H4 (cell line): ENCODE measurements at regions not wholly inside any gene's neighbourhood (a gene's known extent, or its start where the extent isn't known, plus 50 kb on each side); places are given as distances from the start of the nearest gene placed in this dataset.

Experiments used
- DNase-seq: peaks from one replicate; pipeline ENCODE4 v3.0.0-alpha.2; 2015; ENCODE audit warnings: low spot score

DNA sequence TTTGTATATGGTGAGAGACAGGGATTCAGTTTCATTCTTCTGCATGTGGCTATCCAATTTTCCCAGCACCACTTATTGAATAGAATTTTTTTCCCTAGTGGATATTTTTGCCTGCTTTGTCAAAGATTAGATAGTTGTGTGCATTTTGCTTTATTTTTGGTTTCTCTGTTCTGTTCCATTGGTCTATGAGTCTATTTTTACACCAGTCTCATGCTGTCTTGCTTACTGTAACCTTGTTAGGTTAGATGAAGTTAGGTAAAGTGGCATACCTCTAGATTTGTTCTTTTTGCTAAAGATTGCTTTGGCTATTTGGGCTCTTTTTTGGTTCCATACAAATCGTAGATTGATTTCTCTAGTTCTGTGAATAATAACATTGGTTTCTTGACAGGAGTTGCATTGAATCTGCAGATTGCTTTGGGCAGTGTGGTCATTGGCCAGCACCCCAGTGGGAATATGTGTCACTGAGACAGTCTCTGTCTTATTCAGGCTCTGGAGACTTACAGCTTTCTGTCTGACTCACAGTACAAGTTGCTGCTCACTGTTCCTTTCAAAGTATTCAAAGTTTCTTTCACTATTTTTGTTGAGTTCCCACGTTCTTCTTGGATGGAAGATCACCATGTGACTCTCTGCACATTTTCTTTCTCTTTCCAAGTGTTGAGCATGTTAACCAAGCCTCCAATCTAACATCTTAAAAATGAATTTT, 709.1 kb downstream of the CDH11 start:
- DNase-seq: no peak

DNA sequence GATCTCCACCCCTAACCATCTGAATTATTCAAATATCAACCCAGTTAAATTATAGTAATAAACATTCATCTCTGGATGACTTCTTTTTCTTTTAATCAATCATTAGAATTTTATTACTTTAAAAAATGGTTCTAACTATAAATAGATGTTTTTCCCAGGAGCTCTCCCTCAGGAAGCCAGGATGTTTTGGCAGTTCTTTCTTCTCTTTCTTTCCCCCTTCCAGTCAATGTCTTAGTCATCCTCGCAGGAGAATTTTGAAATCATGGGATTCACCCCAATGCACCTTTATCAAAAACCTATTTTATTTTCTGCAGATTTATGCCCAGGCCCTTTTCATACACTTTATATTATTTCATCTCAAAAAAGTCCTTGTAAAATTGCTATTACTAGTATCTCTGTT, 711.6 kb downstream of the CDH11 start:
- no peak for DNase-seq

DNA sequence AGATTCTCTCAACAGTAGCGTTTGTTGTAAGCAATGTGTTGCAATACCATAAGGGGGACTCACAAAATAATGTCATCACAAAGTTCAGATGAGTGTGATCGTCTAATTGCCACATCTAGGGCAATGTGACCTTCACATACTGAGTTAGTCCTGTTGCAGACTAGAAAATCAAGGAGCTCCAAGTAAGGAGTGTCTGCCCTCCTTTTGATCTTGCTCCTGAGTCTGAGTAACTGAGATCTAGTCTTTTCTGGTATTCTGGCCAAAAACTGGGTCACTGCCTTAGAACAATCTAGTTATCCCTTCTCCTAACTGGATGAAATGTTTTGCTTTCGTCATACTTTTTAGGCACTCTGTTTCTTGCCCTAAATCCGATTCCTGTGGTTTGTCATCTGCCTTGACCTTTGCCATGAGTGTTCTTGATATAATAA, 712.1 kb downstream of the CDH11 start:
- no peak for DNase-seq

DNA sequence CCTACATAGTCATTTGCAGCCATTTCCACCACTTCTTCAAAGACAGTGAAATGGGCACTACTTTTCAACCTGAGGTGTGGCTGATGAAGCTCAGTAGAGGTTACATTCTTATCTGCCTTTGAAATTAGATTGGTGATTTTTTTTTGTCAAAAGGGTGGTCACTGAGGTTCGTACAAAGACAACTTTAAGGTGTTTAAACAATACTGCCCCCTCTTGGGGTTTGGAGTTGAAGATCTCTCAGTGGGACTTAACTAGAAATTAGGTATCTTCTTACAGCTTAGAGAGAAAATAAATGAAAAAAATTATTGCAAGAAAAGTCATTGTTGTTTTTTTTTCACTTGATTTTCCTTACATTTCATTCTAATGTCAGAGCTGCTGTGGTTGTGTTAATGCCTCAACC, 713.2 kb downstream of the CDH11 start:
- DNase-seq: no peak

DNA sequence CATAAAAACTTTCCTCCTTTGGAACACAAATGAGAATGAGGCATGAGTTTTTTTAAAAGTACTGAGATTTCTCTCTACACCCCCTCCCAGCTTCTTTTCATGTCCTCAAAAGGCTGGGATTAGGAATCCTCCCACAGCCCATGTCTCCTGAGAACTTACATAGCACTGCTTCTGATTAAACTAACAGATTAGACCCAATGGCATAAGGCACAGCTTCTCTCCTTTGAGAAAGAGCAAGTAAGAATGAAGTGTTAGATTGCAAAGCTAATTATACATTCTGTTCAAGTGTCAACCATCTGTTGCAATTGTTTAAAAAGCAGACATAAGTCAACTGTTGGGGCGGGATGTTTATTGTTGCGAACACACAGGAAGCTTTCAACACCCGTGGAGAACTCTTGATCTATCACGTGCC, 715.1 kb downstream of the CDH11 start:
- DNase-seq: no peak

DNA sequence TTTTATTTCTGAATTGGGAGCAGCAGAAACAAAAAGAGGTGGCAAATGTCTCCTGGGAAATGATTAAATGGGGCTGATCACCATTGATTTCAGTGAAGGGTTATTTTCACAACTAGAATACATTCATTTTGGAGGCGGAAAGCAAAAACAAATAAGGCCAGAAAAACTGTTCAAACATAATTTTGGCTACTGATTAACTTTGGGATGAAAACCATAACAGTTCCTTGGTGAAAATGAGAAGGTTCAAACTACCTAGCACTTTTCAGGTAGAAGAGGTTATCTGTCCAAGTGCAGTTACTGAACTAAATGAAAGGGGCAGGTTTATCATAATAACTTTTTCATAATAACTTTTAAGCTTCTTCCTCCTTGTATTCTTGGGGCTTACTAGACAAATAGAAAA, 718.5 kb downstream of the CDH11 start:
- no peak for DNase-seq

DNA sequence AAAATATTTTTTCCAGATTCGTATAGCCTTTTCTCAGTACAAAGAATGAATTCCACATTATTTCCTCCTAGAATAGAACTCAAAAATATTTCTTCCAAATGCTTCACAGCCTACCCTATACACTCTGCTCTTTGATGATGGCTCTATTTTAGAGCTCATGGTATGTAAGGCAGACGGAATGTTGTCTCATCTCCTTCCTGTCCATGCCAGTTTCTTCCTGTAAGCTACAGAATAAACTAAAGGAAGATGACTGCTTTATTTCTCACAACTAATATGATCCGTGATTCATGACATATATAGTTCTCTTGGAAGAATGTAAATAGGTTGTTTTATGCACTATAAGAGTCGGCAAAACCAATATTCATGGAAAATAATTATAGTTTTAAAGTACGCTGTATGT, 723.1 kb downstream of the CDH11 start:
- no peak for DNase-seq

DNA sequence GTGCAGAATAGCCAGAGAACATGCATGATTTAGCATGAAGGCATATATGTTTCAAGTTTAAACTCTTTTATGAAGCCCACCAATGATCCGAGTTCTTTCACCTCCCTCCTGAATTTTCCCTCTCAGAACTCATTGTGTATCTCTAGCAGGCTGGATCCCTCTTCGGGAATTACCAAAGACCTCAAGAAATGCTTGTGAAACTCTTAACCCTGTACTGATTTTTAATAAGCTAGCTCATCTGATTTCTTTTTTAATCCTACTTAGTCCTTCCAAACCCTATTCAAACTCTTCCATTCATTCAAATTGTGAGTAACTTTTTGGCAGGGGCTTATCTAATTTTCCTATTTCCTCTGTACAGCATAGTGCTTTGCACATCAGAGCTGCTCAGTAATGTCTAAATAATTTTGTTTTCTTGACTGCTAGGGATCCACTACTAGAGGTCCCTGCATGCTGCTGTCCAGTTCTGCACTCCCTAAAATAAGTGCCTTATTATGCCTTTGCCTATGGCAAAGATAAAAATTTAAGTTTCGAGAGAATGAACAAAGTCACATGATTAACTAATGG, 723.8 kb downstream of the CDH11 start:
- no peak for DNase-seq

DNA sequence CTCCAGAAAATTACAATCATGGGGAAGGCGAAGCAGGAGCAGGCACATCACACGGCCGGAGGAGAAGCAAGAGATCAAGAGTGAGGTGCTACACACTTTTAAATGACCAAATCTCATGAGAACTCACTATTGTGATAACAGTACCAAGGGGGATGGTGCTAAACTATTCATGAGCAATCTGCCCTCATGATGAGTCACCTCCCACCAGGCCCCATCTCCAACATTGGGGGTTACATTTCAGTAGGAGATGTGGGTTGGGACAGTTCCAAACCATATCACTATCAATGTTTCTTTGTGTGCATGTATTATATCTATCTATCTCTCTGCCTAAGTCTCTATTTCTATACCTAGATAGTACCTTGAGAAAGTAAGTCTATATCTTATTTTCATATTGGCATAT, 724.8 kb downstream of the CDH11 start:
- DNase-seq: no peak

DNA sequence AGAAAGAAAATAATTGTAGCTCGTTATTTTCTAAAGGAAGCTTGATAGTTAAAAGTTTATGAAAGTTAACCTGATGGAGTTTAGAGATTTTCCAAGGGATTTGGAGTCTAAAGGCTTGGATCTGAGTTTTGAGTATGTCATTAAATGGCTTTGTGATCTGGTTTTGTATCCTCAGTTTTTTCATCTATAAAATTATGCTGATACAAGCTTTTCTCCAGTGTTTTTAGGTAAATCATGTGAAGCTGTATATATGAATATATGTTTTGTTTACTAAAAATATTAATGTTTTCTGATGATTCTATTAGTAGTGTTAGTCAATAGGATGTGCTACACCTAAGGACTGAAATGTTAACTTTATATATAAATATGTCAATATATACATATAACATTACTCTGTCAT, 727.8 kb downstream of the CDH11 start:
- DNase-seq: no peak

DNA sequence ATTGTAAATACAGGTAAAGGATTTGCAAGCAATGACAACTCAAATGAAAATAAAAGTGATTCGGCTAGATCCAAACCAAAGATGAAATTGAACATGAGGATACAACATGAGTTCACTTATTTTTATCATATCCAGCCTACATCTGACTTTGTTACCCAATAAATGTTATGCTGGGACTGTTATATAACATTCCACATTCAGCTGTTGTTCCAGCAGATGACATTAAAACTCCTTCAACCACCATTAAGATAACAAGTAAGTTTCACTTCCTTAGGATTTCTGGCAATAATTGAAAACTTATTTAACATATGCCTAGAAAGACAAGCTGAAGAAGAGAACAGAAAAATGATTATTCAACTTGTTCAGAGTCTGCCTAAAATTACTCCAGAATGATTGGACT, 729.4 kb downstream of the CDH11 start:
- no peak for DNase-seq

DNA sequence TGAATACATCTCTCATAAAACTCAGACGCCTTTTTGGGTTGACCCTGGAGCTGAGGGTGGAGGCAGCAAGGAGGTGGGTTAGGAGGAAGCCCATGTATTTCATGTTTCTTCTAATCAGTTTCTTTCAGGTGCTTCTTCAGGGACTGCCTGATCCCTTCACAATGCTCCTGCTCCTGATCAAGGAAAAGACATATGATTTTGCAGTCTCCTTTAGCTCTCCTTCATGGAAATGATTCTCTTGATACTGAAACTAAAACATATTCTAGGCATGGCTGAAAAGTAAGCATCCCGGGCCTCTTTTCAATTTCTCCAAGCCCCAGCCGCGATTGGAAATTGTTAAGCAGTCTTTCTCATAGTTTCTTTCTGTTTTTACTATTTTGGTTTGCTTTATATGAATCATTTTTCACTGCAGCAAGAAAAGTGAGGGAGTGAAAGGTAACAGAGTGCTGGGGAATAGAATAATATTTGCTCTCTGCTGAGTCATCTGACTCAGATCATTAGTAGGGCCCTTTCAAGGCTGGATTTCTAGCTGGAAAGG, 730.7 kb downstream of the CDH11 start:
- DNase-seq: no peak

DNA sequence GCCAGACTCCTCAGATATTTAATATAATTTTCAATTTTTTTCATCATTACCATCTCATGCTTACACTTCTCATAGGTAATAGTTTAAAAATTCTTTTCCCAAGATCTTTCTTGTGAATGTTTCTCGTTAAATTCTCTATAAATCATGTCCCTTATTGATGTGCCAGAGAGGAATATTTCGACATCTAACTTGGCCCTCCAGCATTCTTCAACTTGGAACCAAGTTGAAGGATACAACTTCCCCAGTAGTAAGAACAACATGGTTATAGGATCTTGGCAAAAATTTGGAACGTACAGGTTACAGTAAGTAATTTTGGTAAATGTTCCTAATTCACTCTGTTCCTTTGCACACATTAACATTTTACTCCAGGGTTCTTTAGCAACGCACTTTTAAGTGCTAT, 731.8 kb downstream of the CDH11 start:
- no peak for DNase-seq

DNA sequence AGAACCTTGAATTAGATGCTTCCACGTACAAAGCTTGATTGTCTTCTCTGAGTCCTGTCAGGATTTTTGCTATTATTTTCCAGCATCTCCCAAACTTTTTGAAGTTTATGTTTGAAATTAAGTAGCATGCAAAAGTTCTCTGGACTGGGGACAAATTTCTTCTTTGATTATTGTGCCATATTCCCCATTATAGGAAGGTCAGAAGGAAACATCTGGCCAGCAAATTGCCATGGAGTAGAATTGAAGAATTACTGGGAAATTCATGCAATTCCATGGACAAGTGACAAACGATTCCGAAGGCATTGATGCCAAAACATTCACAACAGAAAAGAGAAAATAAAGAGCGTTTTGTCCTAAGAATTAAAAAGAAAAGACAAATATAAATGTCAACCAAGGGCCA, 737.2 kb downstream of the CDH11 start:
- DNase-seq: no peak

DNA sequence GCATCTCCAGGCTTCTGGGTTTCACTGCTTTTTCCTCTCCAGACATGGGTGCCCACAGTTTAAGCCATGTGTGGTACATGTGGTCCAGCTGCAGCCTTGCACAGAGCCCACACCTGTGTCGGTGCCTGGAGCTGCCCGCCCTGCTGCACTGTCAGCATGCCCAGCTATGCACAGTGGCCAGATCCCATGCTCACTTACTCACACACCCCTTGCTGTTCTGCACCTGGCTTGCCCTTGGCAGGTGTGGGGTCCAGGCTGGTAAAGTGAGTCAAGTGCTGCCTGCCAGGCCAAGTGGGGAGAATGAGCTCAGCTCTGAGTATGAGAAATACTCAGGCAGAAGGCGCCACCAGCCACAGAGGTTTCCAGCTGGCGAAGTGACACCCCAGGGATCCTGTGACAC, 739.9 kb downstream of the CDH11 start:
- no peak for DNase-seq

DNA sequence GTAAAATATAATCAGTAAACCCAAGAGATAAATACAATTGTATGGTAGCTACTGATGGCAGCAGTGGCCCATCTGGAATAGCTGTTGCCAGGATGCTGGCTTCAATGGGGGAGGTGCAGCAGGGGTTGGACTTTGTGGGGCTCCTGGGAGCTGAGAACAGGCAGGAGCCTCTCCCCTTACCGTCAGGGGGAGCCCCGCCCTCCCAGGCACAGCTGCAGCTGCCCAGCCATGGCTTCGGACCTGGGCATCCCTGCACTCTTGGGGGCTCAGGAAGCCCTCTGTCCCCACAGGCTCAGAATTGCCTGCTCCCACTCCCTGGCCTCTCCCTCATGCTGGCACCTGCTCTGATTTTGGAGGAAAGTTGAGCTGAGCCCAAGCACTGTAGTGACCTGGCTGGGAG, 741.1 kb downstream of the CDH11 start:
- DNase-seq: no peak

DNA sequence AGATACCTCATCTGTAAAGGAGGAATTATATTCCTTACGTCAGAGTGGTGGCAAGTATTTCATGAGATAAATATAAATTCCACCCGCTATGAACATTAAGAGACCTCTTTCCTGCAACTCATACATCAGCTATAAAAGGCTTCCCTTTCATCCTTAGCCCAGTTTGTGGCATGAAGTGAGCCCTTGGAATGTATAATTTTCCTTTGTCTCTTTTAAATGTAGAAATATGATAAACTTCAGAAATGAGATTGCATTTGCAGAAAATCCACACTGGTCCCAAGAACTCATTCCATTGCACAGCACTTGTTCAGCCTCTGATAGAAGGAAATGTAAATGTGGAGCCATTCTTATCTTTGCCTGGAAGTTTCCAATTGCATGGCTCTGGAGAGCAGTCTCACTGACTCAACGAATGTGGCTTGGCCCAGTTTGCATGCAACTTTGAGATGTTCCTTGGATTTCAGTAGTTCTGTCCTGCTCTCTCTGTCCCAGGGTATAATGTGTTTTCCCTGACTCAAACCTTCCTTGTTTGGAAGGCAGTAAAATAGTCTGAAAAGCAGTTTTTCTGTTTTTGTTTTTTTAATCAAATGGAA, 746.4 kb downstream of the CDH11 start:
- DNase-seq: no peak

DNA sequence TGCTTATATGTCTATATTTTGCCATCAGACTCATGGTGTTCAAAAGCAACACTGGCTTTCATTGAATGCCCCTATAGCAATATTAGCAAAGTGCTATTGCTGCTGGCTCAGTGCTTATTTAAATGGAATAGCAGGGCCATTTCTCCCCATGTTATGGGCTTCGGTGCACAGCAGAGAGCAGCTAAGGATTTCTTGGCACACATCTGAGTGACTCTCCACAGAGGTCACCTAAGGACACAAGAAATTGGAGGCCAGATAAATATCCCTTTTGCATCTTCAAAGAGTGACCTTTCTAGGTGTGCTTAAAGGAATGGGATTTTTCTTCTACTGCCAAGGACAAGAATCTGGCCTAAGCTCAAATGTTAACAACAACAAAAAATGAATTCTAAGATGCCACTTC, 751.8 kb downstream of the CDH11 start:
- no peak for DNase-seq

DNA sequence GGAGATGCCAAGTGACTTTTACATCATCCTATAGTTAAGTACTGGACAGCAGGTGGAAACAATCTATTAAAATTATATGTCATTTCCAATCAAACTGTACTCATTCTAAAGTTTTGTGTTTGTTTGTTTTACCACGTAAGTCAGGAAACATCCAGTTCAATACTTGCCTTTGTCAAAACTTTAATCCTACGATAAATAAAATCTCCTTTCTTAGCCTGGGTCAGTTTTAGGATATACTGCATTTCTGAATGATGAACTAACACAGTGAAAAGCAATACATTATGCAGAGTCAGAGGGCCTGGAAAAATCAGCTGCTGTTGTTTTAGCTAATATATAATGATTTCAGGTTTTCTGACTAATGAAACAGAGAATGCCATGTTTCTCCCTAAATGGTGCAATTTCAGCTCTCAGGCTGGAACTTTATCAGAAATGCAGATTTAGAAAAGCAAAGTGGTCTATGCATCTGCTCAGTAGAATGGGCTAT, 756.4 kb downstream of the CDH11 start:
- DNase-seq: no peak

DNA sequence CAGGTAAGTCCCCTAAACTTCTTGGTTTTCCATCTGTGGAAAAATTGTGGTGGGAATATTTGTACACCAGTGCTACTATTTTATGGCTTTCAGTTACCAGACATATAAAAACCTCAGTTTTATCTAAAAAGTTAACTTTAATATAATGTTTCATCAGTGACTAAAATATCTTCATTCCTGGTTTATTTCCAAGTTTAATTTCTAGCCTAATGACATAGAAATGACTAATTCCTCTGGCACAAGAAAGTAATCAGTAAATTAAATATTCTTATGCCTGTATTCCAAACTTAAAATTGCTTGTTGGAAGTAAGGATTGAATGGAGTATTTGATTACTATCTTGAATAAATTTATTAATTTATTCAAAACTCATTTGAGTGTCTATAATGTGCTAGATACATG, 757.0 kb downstream of the CDH11 start:
- no peak for DNase-seq

DNA sequence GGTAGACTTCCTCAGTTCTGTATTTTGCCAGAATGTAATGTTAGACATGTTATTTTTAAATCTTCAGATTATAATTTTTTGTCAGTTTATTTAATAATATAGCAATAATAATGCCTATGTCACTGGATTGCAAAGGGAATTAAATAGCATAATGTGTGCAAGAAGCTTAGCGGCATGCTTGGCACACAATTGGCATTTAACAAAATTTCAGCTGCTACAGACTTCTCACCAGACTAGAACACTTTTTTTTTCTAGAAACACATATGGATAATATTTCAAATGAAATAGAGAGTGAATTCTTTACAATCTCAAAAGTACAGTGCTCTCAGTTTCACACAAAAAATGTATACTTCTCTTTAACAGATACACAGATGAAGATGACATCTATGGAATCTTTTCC, 757.4 kb downstream of the CDH11 start:
- DNase-seq: no peak

DNA sequence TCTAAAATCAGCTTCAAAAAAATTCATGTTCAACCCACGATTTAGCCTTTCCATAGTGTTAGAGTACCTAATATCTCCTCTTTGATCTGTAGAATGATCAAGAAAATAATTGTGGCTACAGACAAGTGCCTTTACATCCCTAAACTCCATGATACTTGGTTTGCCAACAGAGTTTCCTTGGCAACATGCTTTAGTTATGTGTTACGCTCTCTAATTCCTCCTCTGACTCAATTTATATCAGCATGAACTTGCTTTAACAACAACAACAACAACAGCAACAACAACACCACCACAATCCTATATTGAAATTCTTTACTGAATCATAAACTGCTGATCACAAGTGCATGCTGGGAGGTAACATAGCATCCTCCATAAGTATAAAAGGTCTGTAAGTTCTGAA, 757.8 kb downstream of the CDH11 start:
- no peak for DNase-seq

DNA sequence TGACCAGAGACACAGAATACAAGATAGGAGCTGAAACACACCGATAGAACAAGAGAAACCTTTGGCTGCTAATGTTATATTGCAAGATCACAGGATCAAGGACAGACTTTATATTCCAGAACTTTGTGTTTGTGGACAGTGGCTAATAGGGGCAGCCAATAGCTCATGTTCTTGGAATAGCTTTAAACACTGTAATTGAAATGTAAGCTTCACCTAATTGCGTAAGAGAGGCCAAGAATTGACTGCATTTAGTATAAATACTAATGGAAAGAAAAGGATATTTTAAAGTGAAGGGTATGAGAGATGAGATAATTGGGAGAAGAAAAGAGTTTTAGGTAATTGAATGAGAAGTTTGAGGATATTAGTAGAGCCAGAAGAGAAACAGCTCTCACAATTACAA, 758.8 kb downstream of the CDH11 start:
- DNase-seq: no peak
